ENCODE measurements at regions not wholly inside any gene's neighbourhood (a gene's known extent, or its start where the extent isn't known, plus 50 kb on each side); places are given as distances from the start of the nearest gene placed in this dataset.

- TF ChIP-seq EZH2 (IDR thresholded peaks at IDR 0.05; ENCODE audit: insufficient read depth, poor library complexity, severe bottlenecking): no peak
- no peak for TF ChIP-seq EZH2phosphoT487 (IDR thresholded peaks at IDR 0.05; ENCODE audit: insufficient read depth, low read depth)
These were observed 81.8 kb upstream of the PLXNA2 start for GRCh38 chr1:208326033-208326432.
